ENCODE measurements at regions not wholly inside any gene's neighbourhood (a gene's known extent, or its start where the extent isn't known, plus 50 kb on each side); places are given as distances from the start of the nearest gene placed in this dataset.
A peak's percentile ranks its signal among the peaks of the same experiment; 100 is the strongest.

DNA sequence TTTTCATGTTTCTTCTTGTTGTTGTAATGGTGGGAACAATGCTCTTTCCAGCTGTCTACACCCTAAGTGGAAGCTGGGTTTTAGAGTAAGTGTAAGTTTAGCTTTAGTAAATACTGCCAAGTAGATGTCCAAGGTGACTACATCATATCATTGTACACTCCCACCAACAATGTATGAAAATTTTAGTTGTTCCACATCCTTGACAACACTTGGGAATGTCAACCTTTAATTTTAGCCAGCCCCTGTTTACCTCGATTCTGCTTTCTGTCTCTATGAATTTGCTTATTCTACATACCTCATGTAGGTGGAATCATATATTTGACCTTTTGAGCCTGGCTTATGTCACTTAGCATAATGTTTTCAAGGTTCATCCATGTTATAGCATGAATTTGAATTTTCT lies 93.0 kb downstream of the MTPAP start:
- FAIRE-seq, result no peak
- TF ChIP-seq SPI1 (IDR thresholded peaks at IDR 0.05; ENCODE audit: low read depth, low read length), result no peak
- TF ChIP-seq POLR2AphosphoS5 (IDR thresholded peaks at IDR 0.05; ENCODE audit: low read depth, low read length), result no peak
- TF ChIP-seq TAF1 (IDR thresholded peaks at IDR 0.05; ENCODE audit: low read depth, low read length), result no peak
- no peak for TF ChIP-seq POLR2A (IDR thresholded peaks at IDR 0.05; ENCODE audit: low read depth, low read length)
- no peak for TF ChIP-seq PAX5 (IDR thresholded peaks at IDR 0.05; ENCODE audit: insufficient read depth, low read length, severe bottlenecking)
- no peak for TF ChIP-seq POU2F2 (IDR thresholded peaks at IDR 0.05; ENCODE audit: low read depth, low read length)
- DNase-seq (ENCODE audit: insufficient read length, low spot score), result no peak

- FAIRE-seq (no peak), DNase-seq (ENCODE audit: insufficient read length, low spot score) (no peak)
- no peak for TF ChIP-seq POLR2A (IDR thresholded peaks at IDR 0.05; ENCODE audit: low read depth, low read length)
- no peak for TF ChIP-seq POLR2AphosphoS5 (IDR thresholded peaks at IDR 0.05; ENCODE audit: low read depth, low read length)
- TF ChIP-seq PAX5 (IDR thresholded peaks at IDR 0.05; ENCODE audit: insufficient read depth, low read length, severe bottlenecking), result no peak
- TF ChIP-seq TAF1 (IDR thresholded peaks at IDR 0.05; ENCODE audit: low read depth, low read length), result no peak
- no peak for TF ChIP-seq SPI1 (IDR thresholded peaks at IDR 0.05; ENCODE audit: low read depth, low read length)
- no peak for TF ChIP-seq POU2F2 (IDR thresholded peaks at IDR 0.05; ENCODE audit: low read depth, low read length)
Observed at GRCh38 chr10:30254926-30255325, 94.2 kb downstream of the MTPAP start.

GRCh38 chr10:30248728-30249127 lies 100.3 kb downstream of the MTPAP start:
- no peak for DNase-seq (ENCODE audit: insufficient read length, low spot score)
- TF ChIP-seq TAF1 (IDR thresholded peaks at IDR 0.05; ENCODE audit: low read depth, low read length) (no peak), POU2F2 (IDR thresholded peaks at IDR 0.05; ENCODE audit: low read depth, low read length) (no peak), PAX5 (IDR thresholded peaks at IDR 0.05; ENCODE audit: insufficient read depth, low read length, severe bottlenecking) (no peak)
- FAIRE-seq, result no peak

GRCh38 chr10:30247704-30248103 lies 101.4 kb downstream of the MTPAP start:
- FAIRE-seq, result peak; percentile 35
- no peak for DNase-seq (ENCODE audit: insufficient read length, low spot score)

GRCh38 chr10:30241422-30242110 lies 107.5 kb downstream of the MTPAP start:
- FAIRE-seq (no peak), DNase-seq (ENCODE audit: insufficient read length, low spot score) (no peak)
- TF ChIP-seq PAX5 (IDR thresholded peaks at IDR 0.05; ENCODE audit: insufficient read depth, low read length, severe bottlenecking) (no peak), POLR2AphosphoS5 (IDR thresholded peaks at IDR 0.05; ENCODE audit: low read depth, low read length) (no peak), SPI1 (IDR thresholded peaks at IDR 0.05; ENCODE audit: low read depth, low read length) (0 out of 2 replicates have a peak, but pooled peaks have one; percentile 5)

More at GRCh38 chr10:30247704-30248103, 101.4 kb downstream of the MTPAP start:
- no peak for TF ChIP-seq POU2F2 (IDR thresholded peaks at IDR 0.05; ENCODE audit: low read depth, low read length)
- TF ChIP-seq PAX5 (IDR thresholded peaks at IDR 0.05; ENCODE audit: insufficient read depth, low read length, severe bottlenecking), result no peak
- no peak for TF ChIP-seq POLR2A (IDR thresholded peaks at IDR 0.05; ENCODE audit: low read depth, low read length)
- TF ChIP-seq TAF1 (IDR thresholded peaks at IDR 0.05; ENCODE audit: low read depth, low read length), result no peak
- no peak for TF ChIP-seq POLR2AphosphoS5 (IDR thresholded peaks at IDR 0.05; ENCODE audit: low read depth, low read length)
- peak; percentile 86 for TF ChIP-seq SPI1 (IDR thresholded peaks at IDR 0.05; ENCODE audit: low read depth, low read length)

DNA sequence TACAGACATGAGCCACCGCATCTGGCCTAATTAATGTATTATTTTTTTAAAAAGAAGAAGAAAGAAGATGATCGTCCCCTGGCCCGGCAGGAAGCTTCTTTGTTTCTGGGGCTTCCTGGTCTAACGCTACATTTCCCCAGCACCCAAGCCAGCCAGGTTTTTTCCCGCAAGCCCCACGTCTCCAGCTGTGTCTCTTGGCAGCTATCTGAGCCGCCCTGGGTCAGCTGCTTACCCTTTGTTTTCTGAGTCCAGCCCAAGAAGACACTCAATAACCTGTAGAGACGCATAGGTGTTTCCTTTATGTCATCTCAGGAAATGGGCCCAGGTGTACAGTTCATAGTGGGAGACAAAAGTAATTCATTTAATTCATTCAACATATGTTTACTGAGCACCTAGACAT lies 110.2 kb downstream of the MTPAP start:
- FAIRE-seq, result no peak
- DNase-seq (ENCODE audit: insufficient read length, low spot score), result no peak
- TF ChIP-seq PAX5 (IDR thresholded peaks at IDR 0.05; ENCODE audit: insufficient read depth, low read length, severe bottlenecking) (no peak), POLR2A (IDR thresholded peaks at IDR 0.05; ENCODE audit: low read depth, low read length) (no peak), POU2F2 (IDR thresholded peaks at IDR 0.05; ENCODE audit: low read depth, low read length) (no peak), TAF1 (IDR thresholded peaks at IDR 0.05; ENCODE audit: low read depth, low read length) (no peak), SPI1 (IDR thresholded peaks at IDR 0.05; ENCODE audit: low read depth, low read length) (no peak), POLR2AphosphoS5 (IDR thresholded peaks at IDR 0.05; ENCODE audit: low read depth, low read length) (no peak)

DNA sequence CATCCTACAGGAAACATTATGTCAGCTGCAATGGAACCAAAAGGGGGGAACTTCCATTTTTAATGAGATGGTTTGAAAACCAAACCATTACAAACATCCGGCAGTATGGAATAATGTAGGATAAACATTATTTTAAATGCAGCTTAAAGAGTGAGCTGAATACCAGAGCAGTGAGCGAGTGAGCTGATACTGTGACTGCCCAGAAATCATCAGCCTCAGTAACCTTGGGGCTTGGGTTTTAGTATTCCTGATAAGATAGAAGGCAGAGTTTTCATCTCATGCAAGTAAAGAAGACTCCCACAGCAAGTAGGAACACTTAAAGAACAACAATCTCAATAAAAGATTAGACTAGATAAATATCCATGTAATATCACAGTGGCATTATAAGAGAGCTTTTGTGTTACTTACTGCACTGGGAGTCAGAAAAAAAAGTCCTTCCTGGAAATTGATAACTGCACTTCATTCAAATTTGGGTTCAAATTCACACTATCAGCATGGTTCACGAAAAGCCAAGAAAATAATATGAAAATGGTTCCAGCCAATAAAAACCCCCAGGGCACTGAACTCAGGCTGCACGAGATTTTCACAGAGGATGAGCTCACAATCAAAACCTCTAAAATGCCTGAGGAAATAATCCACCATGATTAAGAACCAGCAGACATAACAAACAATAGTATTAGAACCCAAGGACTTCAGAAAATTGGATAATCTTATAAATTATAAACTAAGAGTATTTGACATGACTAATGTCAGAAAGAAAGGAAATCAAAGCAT lies 115.7 kb downstream of the MTPAP start:
- no peak for DNase-seq (ENCODE audit: insufficient read length, low spot score)
- TF ChIP-seq POLR2A (IDR thresholded peaks at IDR 0.05; ENCODE audit: low read depth, low read length) (no peak), TAF1 (IDR thresholded peaks at IDR 0.05; ENCODE audit: low read depth, low read length) (no peak), POU2F2 (IDR thresholded peaks at IDR 0.05; ENCODE audit: low read depth, low read length) (no peak), SPI1 (IDR thresholded peaks at IDR 0.05; ENCODE audit: low read depth, low read length) (no peak), PAX5 (IDR thresholded peaks at IDR 0.05; ENCODE audit: insufficient read depth, low read length, severe bottlenecking) (no peak), POLR2AphosphoS5 (IDR thresholded peaks at IDR 0.05; ENCODE audit: low read depth, low read length) (no peak)
- no peak for FAIRE-seq

GRCh38 chr10:30231709-30232108 lies 117.4 kb downstream of the MTPAP start:
- no peak for TF ChIP-seq POLR2A (IDR thresholded peaks at IDR 0.05; ENCODE audit: low read depth, low read length)
- TF ChIP-seq PAX5 (IDR thresholded peaks at IDR 0.05; ENCODE audit: insufficient read depth, low read length, severe bottlenecking), result no peak
- no peak for TF ChIP-seq POLR2AphosphoS5 (IDR thresholded peaks at IDR 0.05; ENCODE audit: low read depth, low read length)
- TF ChIP-seq POU2F2 (IDR thresholded peaks at IDR 0.05; ENCODE audit: low read depth, low read length), result no peak
- TF ChIP-seq SPI1 (IDR thresholded peaks at IDR 0.05; ENCODE audit: low read depth, low read length), result no peak
- TF ChIP-seq TAF1 (IDR thresholded peaks at IDR 0.05; ENCODE audit: low read depth, low read length), result no peak
- no peak for FAIRE-seq
- no peak for DNase-seq (ENCODE audit: insufficient read length, low spot score)

GRCh38 chr10:30231071-30231652 lies 117.9 kb downstream of the MTPAP start:
- peak; percentile 16 for FAIRE-seq
- no peak for DNase-seq (ENCODE audit: insufficient read length, low spot score)
- TF ChIP-seq TAF1 (IDR thresholded peaks at IDR 0.05; ENCODE audit: low read depth, low read length) (no peak), SPI1 (IDR thresholded peaks at IDR 0.05; ENCODE audit: low read depth, low read length) (no peak), PAX5 (IDR thresholded peaks at IDR 0.05; ENCODE audit: insufficient read depth, low read length, severe bottlenecking) (no peak), POLR2AphosphoS5 (IDR thresholded peaks at IDR 0.05; ENCODE audit: low read depth, low read length) (no peak), POU2F2 (IDR thresholded peaks at IDR 0.05; ENCODE audit: low read depth, low read length) (no peak), POLR2A (IDR thresholded peaks at IDR 0.05; ENCODE audit: low read depth, low read length) (no peak)

All from GM12891 (cell line).